ENCODE measurements at regions not wholly inside any gene's neighbourhood (a gene's known extent, or its start where the extent isn't known, plus 50 kb on each side); places are given as distances from the start of the nearest gene placed in this dataset.
"Not testable (repeated sequence)": the region's sequence is repeated elsewhere in the genome, so short reads cannot be mapped to it uniquely, and the experiment has no call there.

- no peak for DNase-seq
These were observed 836.0 kb upstream of the FBXO33 start for GRCh38 chr14:40268236-40268635.

- no peak for DNase-seq
These were observed 832.9 kb upstream of the FBXO33 start for GRCh38 chr14:40265096-40265495.

- DNase-seq, result no peak
These were observed 820.7 kb upstream of the FBXO33 start for GRCh38 chr14:40252817-40253447.

GRCh38 chr14:40248671-40249070 is 816.4 kb upstream of the FBXO33 start:
- DNase-seq, result no peak

- no peak for DNase-seq
These were observed 808.1 kb upstream of the FBXO33 start for GRCh38 chr14:40240245-40240859.

- no peak for DNase-seq
These were observed 800.1 kb upstream of the FBXO33 start for GRCh38 chr14:40232302-40232701.

GRCh38 chr14:40229676-40230075 is 797.4 kb upstream of the FBXO33 start:
- DNase-seq, result no peak

- DNase-seq, result no peak
These were observed 790.8 kb upstream of the FBXO33 start for GRCh38 chr14:40222996-40223395.

- DNase-seq, result no peak
These were observed 789.2 kb upstream of the FBXO33 start for GRCh38 chr14:40221428-40221827.

- DNase-seq, result no peak
These were observed 786.8 kb upstream of the FBXO33 start for GRCh38 chr14:40219032-40219431.

GRCh38 chr14:40218282-40218941 is 786.2 kb upstream of the FBXO33 start:
- DNase-seq, result no peak

GRCh38 chr14:40216976-40217375 is 784.7 kb upstream of the FBXO33 start:
- DNase-seq, result no peak

GRCh38 chr14:40216408-40216807 is 784.2 kb upstream of the FBXO33 start:
- DNase-seq, result not testable (repeated sequence)

- DNase-seq, result no peak
These were observed 781.5 kb upstream of the FBXO33 start for GRCh38 chr14:40213701-40214100.

- no peak for DNase-seq
These were observed 772.4 kb upstream of the FBXO33 start for GRCh38 chr14:40204441-40205175.

- DNase-seq, result no peak
These were observed 766.9 kb upstream of the FBXO33 start for GRCh38 chr14:40199101-40199500.

GRCh38 chr14:40197344-40197743 is 765.1 kb upstream of the FBXO33 start:
- no peak for DNase-seq

GRCh38 chr14:40188006-40188405 is 755.8 kb upstream of the FBXO33 start:
- no peak for DNase-seq

- DNase-seq, result no peak
These were observed 731.9 kb upstream of the FBXO33 start for GRCh38 chr14:40164083-40164482.

GRCh38 chr14:40139657-40140056 is 707.4 kb upstream of the FBXO33 start:
- DNase-seq, result no peak

GRCh38 chr14:40133463-40133862 is 701.2 kb upstream of the FBXO33 start:
- no peak for DNase-seq

- DNase-seq, result no peak
These were observed 696.9 kb upstream of the FBXO33 start for GRCh38 chr14:40129159-40129558.
